OCI-LY3 (cell line): ENCODE measurements at regions not wholly inside any gene's neighbourhood (a gene's known extent, or its start where the extent isn't known, plus 50 kb on each side); places are given as distances from the start of the nearest gene placed in this dataset.
A peak's percentile ranks its signal among the peaks of the same experiment; 100 is the strongest.

Experiments
- H2AFZ ChIP-seq: fragments of 200-600, 300-600 bp; shearing (Covaris generic); 2 replicates; pipeline ENCODE4 v1.6.0; 2014; ENCODE audit warnings: antibody characterized with exemption, low read depth, low read length
- H3K27ac ChIP-seq: fragments of 200-600, 300-600 bp; sonication (generic); 2 replicates; pipeline ENCODE4 v1.5.1; 2014; ENCODE audit warnings: mild to moderate bottlenecking, low read length, moderate library complexity, mixed read lengths
- H3K27me3 ChIP-seq: fragments of 200-600, 300-600 bp; sonication (generic); 2 replicates; pipeline ENCODE4 v1.6.1; 2014; ENCODE audit warnings: low read depth, low read length, mixed read lengths
- H3K36me3 ChIP-seq: fragments of 200-600, 300-600 bp; sonication (generic); replicated peaks from 2 replicates; pipeline ENCODE3; 2014; ENCODE audit warnings: low read depth, low read length, mixed read lengths
- H3K4me1 ChIP-seq: fragments of 300-600, 200-600 bp; sonication (generic); 2 replicates; pipeline ENCODE4 v1.6.1; 2014; ENCODE audit warnings: low read length, mixed read lengths
- H3K4me2 ChIP-seq: fragments of 200-600, 300-600 bp; sonication (generic); 2 replicates; pipeline ENCODE4 v1.6.1; 2014; ENCODE audit warnings: low read length, mixed read lengths
- H3K4me3 ChIP-seq: fragments of 300-600, 200-600 bp; sonication (generic); 2 replicates; pipeline ENCODE4 v1.5.1; 2014; ENCODE audit warnings: antibody characterized with exemption, mild to moderate bottlenecking, low read length, moderate library complexity
- H3K79me2 ChIP-seq: fragments of 300-600, 200-600 bp; shearing (Covaris generic); 2 replicates; pipeline ENCODE4 v1.6.1; 2014; ENCODE audit warnings: mild to moderate bottlenecking, low read length, mixed read lengths
- H3K9ac ChIP-seq: fragments of 300-600, 200-600 bp; shearing (Covaris generic); 2 replicates; pipeline ENCODE4 v1.6.0; 2014; ENCODE audit warnings: mild to moderate bottlenecking, low read length, moderate library complexity
- H3K9me3 ChIP-seq: fragments of 200-600, 300-600 bp; shearing (Covaris generic); 2 replicates; pipeline ENCODE4 v1.6.1; 2014; ENCODE audit warnings: low read length, mixed read lengths; ENCODE audit not compliant: insufficient read depth
- H4K20me1 ChIP-seq: fragments of 200-600, 300-600 bp; sonication (generic); 2 replicates; pipeline ENCODE4 v1.6.1; 2016; ENCODE audit warnings: low read length, mixed read lengths; ENCODE audit not compliant: insufficient read depth
- CTCF ChIP-seq: fragments of 200-600, 300-600 bp; sonication (generic); IDR thresholded peaks from 2 replicates; pipeline ENCODE4 v1.5.1; 2014; ENCODE audit warnings: antibody characterized with exemption, low read length, low read depth
- EZH2phosphoT487 ChIP-seq: fragments of 200-600 bp; shearing (Covaris generic); IDR thresholded peaks from 2 replicates; pipeline ENCODE4 v1.6.1; 2018; ENCODE audit warnings: antibody characterized with exemption, mixed run types, low read depth

GRCh38 chr3:102756706-102757105 lies 321.9 kb downstream of the ZPLD1 start:
- Histone ChIP-seq H3K27ac (no peak overlapping the region), H3K9ac (no peak overlapping the region), H3K4me1 (no peaks in the 10 kb centered on the region; the same call in 1 of the 2 replicates), H3K4me3 (no peak overlapping the region), H3K9me3 (no peaks in the 10 kb centered on the region), H3K79me2 (no peaks in the 10 kb centered on the region), H2AFZ (no peak overlapping the region), H3K4me2 (no peak overlapping the region), H3K36me3 (no peaks in the 10 kb centered on the region), H4K20me1 (no peaks in the 10 kb centered on the region), H3K27me3 (no peaks in the 10 kb centered on the region)
- TF ChIP-seq EZH2phosphoT487 (no peak), CTCF (no peak)

- Histone ChIP-seq H2AFZ (no peak overlapping the region), H3K4me3 (no peak overlapping the region), H3K9ac (no peak overlapping the region), H3K27me3 (no peaks in the 10 kb centered on the region), H3K27ac (no peak overlapping the region), H3K9me3 (no peaks in the 10 kb centered on the region), H3K4me1 (peaks cover 2% of the 10 kb centered on the region), H3K79me2 (no peaks in the 10 kb centered on the region), H3K36me3 (no peaks in the 10 kb centered on the region), H3K4me2 (no peak overlapping the region), H4K20me1 (no peaks in the 10 kb centered on the region)
- no peak for TF ChIP-seq CTCF
- TF ChIP-seq EZH2phosphoT487: no peak
Measured at GRCh38 chr3:102757950-102758349, 323.1 kb downstream of the ZPLD1 start.

DNA sequence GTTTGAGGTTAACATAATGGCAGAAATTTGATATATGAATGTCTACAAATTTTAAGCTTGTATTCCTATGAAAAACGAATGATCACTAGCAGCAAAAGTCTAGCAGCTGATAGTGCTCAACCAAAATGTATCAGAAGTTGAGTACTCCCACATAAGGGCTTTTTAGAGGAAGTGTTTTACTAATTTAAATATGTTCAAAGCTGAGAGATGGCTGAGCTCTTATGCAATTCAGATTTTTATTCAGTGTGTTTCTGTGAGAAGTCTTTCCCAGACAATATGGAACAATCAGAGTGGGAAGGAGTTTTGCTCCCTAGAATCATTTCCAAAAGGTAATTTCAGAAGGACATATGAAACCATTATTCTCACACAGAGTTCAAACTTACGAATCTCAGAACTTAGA lies 327.0 kb downstream of the ZPLD1 start:
- Histone ChIP-seq H3K79me2 (no peaks in the 10 kb centered on the region), H4K20me1 (no peaks in the 10 kb centered on the region), H3K4me3 (no peak overlapping the region), H3K9me3 (no peaks in the 10 kb centered on the region), H3K9ac (no peak overlapping the region), H3K4me2 (no peak overlapping the region; the same call in 1 of the 2 replicates), H3K4me1 (peaks cover 2% of the 10 kb centered on the region), H3K36me3 (no peaks in the 10 kb centered on the region), H3K27me3 (no peaks in the 10 kb centered on the region), H3K27ac (no peak overlapping the region), H2AFZ (0 out of 2 replicates have a peak overlapping the region, but pooled peaks have one; percentile 26)
- TF ChIP-seq CTCF: no peak
- no peak for TF ChIP-seq EZH2phosphoT487

- H3K4me3 ChIP-seq: no peak overlapping the region
- no peaks in the 10 kb centered on the region for H3K4me1 ChIP-seq
- no peak overlapping the region for H3K9ac ChIP-seq
- H3K27me3 ChIP-seq: no peaks in the 10 kb centered on the region
- H3K36me3 ChIP-seq: no peaks in the 10 kb centered on the region
- no peaks in the 10 kb centered on the region for H4K20me1 ChIP-seq
- no peaks in the 10 kb centered on the region for H3K9me3 ChIP-seq
- no peak overlapping the region for H2AFZ ChIP-seq
- H3K79me2 ChIP-seq: no peaks in the 10 kb centered on the region
- TF ChIP-seq EZH2phosphoT487 (no peak), CTCF (no peak)
- no peak overlapping the region for H3K27ac ChIP-seq
- H3K4me2 ChIP-seq: no peak overlapping the region
Measured at GRCh38 chr3:102790747-102791325, 356.0 kb downstream of the ZPLD1 start.
